ENCODE measurements at regions not wholly inside any gene's neighbourhood (a gene's known extent, or its start where the extent isn't known, plus 50 kb on each side); places are given as distances from the start of the nearest gene placed in this dataset.

GRCh38 chr2:203600286-203600685, 65.2 kb upstream of the RAPH1 start:
- Mint-ChIP-seq H3K9me3 (no peaks in the 10 kb centered on the region), H3K4me3 (no peak overlapping the region), H3K27me3 (no peaks in the 10 kb centered on the region), H3K27ac (no peak overlapping the region), H3K4me1 (ENCODE audit: low read depth) (peaks cover 5% of the 10 kb centered on the region), H3K36me3 (ENCODE audit: low read depth) (no peaks in the 10 kb centered on the region)
- Histone ChIP-seq H3K4me3 (ENCODE audit: low read length) (no peak overlapping the region), H3K4me1 (ENCODE audit: insufficient read depth, low read length) (no peaks in the 10 kb centered on the region), H3K9me3 (ENCODE audit: control insufficient read depth in 1 of 2, insufficient read depth in 1 of 2, low read length in 2 of 2) (no peaks in the 10 kb centered on the region), H3K36me3 (ENCODE audit: insufficient read depth, low read length) (no peaks in the 10 kb centered on the region), H3K27me3 (ENCODE audit: control insufficient read depth in 1 of 2, insufficient read depth in 2 of 2, low read length in 2 of 2) (no peaks in the 10 kb centered on the region), H3K27ac (ENCODE audit: low read depth in 1 of 2, low read length in 2 of 2) (no peak overlapping the region)
- CTCF ChIA-PET: no interaction called here
- TF ChIP-seq CTCF (IDR thresholded peaks at IDR 0.05): no peak
- POLR2A ChIA-PET: no interaction called here
- DNase-seq (no peak), ATAC-seq (ENCODE audit: poor library complexity) (no peak)
- intact Hi-C loops (cut with DNase I, micrococcal nuclease): no loop called here

- Mint-ChIP-seq H3K36me3 (ENCODE audit: low read depth) (no peaks in the 10 kb centered on the region), H3K4me1 (ENCODE audit: low read depth) (peaks cover 5% of the 10 kb centered on the region), H3K27ac (no peak overlapping the region), H3K9me3 (no peaks in the 10 kb centered on the region), H3K4me3 (no peak overlapping the region), H3K27me3 (no peaks in the 10 kb centered on the region)
- Histone ChIP-seq H3K4me3 (ENCODE audit: low read length) (no peak overlapping the region), H3K27ac (ENCODE audit: low read depth in 1 of 2, low read length in 2 of 2) (no peak overlapping the region), H3K4me1 (ENCODE audit: insufficient read depth, low read length) (no peaks in the 10 kb centered on the region), H3K27me3 (ENCODE audit: control insufficient read depth in 1 of 2, insufficient read depth in 2 of 2, low read length in 2 of 2) (no peaks in the 10 kb centered on the region), H3K36me3 (ENCODE audit: insufficient read depth, low read length) (no peaks in the 10 kb centered on the region), H3K9me3 (ENCODE audit: control insufficient read depth in 1 of 2, insufficient read depth in 1 of 2, low read length in 2 of 2) (no peaks in the 10 kb centered on the region)
- no peak for ATAC-seq (ENCODE audit: poor library complexity)
- no peak for TF ChIP-seq CTCF (IDR thresholded peaks at IDR 0.05)
- POLR2A ChIA-PET: interaction anchor here (1.5 kb wide), 1 partner anchor 10 kb away, joined by 3 read pairs; no protein-coding TSS in a partner anchor
- intact Hi-C loops (cut with DNase I, micrococcal nuclease): no loop called here
- no peak for DNase-seq
- CTCF ChIA-PET: no interaction called here
Measured at GRCh38 chr2:203603456-203604389, 68.6 kb upstream of the RAPH1 start.

GRCh38 chr2:203605302-203605701, 70.2 kb upstream of the RAPH1 start:
- DNase-seq (no peak), ATAC-seq (ENCODE audit: poor library complexity) (no peak)
- TF ChIP-seq CTCF (IDR thresholded peaks at IDR 0.05): no peak
- intact Hi-C loops (cut with DNase I, micrococcal nuclease): no loop called here
- no peak overlapping the region for H3K27ac Mint-ChIP-seq
- H3K27me3 Mint-ChIP-seq: no peaks in the 10 kb centered on the region
- no peaks in the 10 kb centered on the region for H3K4me1 Mint-ChIP-seq (ENCODE audit: low read depth)
- Histone ChIP-seq H3K36me3 (ENCODE audit: insufficient read depth, low read length) (no peaks in the 10 kb centered on the region), H3K27ac (ENCODE audit: low read depth in 1 of 2, low read length in 2 of 2) (no peak overlapping the region), H3K9me3 (ENCODE audit: control insufficient read depth in 1 of 2, insufficient read depth in 1 of 2, low read length in 2 of 2) (no peaks in the 10 kb centered on the region), H3K4me3 (ENCODE audit: low read length) (no peak overlapping the region), H3K4me1 (ENCODE audit: insufficient read depth, low read length) (no peaks in the 10 kb centered on the region), H3K27me3 (ENCODE audit: control insufficient read depth in 1 of 2, insufficient read depth in 2 of 2, low read length in 2 of 2) (no peaks in the 10 kb centered on the region)
- ChIA-PET POLR2A (interaction anchor here (0.7 kb wide), 1 partner anchor 365 kb away, joined by 3 read pairs; no protein-coding TSS in a partner anchor), CTCF (no interaction called here)
- H3K9me3 Mint-ChIP-seq: no peaks in the 10 kb centered on the region
- H3K36me3 Mint-ChIP-seq (ENCODE audit: low read depth): no peaks in the 10 kb centered on the region
- H3K4me3 Mint-ChIP-seq: no peak overlapping the region

Measured in CD4-positive, alpha-beta T cell (primary cell).